ENCODE measurements at regions not wholly inside any gene's neighbourhood (a gene's known extent, or its start where the extent isn't known, plus 50 kb on each side); places are given as distances from the start of the nearest gene placed in this dataset.

- BruUV-seq (replicated peaks), result no TSS peak
- no peak overlapping the region for H3K4me3 ChIP-seq
- TF ChIP-seq EZH2 (IDR thresholded peaks at IDR 0.05; ENCODE audit: low read depth) (no peak), CTCF (conservative IDR thresholded peaks at IDR 0.05) (no peak)
- no peaks in the 10 kb centered on the region for H3K4me1 ChIP-seq (replicated peaks; ENCODE audit: insufficient read depth)
- H4K20me1 ChIP-seq (ENCODE audit: insufficient read depth), result no peaks in the 10 kb centered on the region
- no peak for DNase-seq
- ChIA-PET POLR2A (ENCODE audit: unreplicated experiment) (no interaction called here), CTCF (no interaction called here)
- no peaks in the 10 kb centered on the region for H3K27me3 ChIP-seq (ENCODE audit: insufficient read depth, low read depth)
- H3K9me3 ChIP-seq (ENCODE audit: insufficient read depth, low read depth), result no peaks in the 10 kb centered on the region
- no peaks in the 10 kb centered on the region for H3K79me2 ChIP-seq (ENCODE audit: low read depth)
- H2AFZ ChIP-seq, result no peak overlapping the region
- no peak overlapping the region for H3K4me2 ChIP-seq
- intact Hi-C loops (cut with micrococcal nuclease; ENCODE audit: unreplicated experiment), result no loop called here
- H3K36me3 ChIP-seq (ENCODE audit: low read depth), result no peaks in the 10 kb centered on the region
- no peak overlapping the region for H3K27ac ChIP-seq
- no peaks in the 10 kb centered on the region for H3K9me2 ChIP-seq (ENCODE audit: insufficient read depth)
- no peaks in the 10 kb centered on the region for H3F3A ChIP-seq (ENCODE audit: insufficient read depth, low read depth)
Observed at GRCh38 chr6:90993770-90994169, 406.9 kb upstream of the MAP3K7 start.

DNA sequence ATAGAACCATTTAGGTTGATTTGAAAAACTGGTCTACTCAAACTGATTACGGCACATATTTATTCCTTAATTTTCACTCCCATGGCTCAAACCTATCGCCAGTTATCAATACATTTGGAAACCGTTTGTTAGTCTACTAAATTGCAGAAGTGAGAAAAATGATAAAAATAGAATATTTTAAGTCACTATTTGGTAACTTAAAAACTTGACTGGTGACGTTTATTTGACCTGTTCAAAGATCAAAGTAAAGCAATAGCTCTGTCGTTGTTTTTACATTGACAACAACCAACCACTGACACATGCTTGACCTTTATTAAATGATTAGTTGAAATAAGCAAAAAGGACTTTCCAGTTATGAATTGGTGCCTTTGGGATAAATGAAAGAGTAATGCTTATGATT, 402.9 kb upstream of the MAP3K7 start:
- no peak overlapping the region for H3K27ac ChIP-seq
- H2AFZ ChIP-seq, result no peak overlapping the region
- no peaks in the 10 kb centered on the region for H3F3A ChIP-seq (ENCODE audit: insufficient read depth, low read depth)
- no peak overlapping the region for H3K4me2 ChIP-seq
- H3K4me3 ChIP-seq, result no peak overlapping the region
- no peaks in the 10 kb centered on the region for H3K79me2 ChIP-seq (ENCODE audit: low read depth)
- no peaks in the 10 kb centered on the region for H3K9me2 ChIP-seq (ENCODE audit: insufficient read depth)
- ChIA-PET CTCF (no interaction called here), POLR2A (ENCODE audit: unreplicated experiment) (no interaction called here)
- no peak for DNase-seq
- no peaks in the 10 kb centered on the region for H3K27me3 ChIP-seq (ENCODE audit: insufficient read depth, low read depth)
- no peaks in the 10 kb centered on the region for H3K36me3 ChIP-seq (ENCODE audit: low read depth)
- no peak for TF ChIP-seq EZH2 (IDR thresholded peaks at IDR 0.05; ENCODE audit: low read depth)
- TF ChIP-seq CTCF (conservative IDR thresholded peaks at IDR 0.05), result no peak
- H4K20me1 ChIP-seq (ENCODE audit: insufficient read depth), result no peaks in the 10 kb centered on the region
- H3K9me3 ChIP-seq (ENCODE audit: insufficient read depth, low read depth), result no peaks in the 10 kb centered on the region
- no TSS peak for BruUV-seq (replicated peaks)
- no peaks in the 10 kb centered on the region for H3K4me1 ChIP-seq (replicated peaks; ENCODE audit: insufficient read depth)
- intact Hi-C loops (cut with micrococcal nuclease; ENCODE audit: unreplicated experiment), result no loop called here

GRCh38 chr6:90984066-90984465, 397.2 kb upstream of the MAP3K7 start:
- Histone ChIP-seq H3K4me2 (no peak overlapping the region), H3K9me2 (ENCODE audit: insufficient read depth) (no peaks in the 10 kb centered on the region), H3K27ac (no peak overlapping the region), H3K79me2 (ENCODE audit: low read depth) (no peaks in the 10 kb centered on the region), H3K27me3 (ENCODE audit: insufficient read depth, low read depth) (no peaks in the 10 kb centered on the region), H3F3A (ENCODE audit: insufficient read depth, low read depth) (no peaks in the 10 kb centered on the region), H2AFZ (no peak overlapping the region), H3K36me3 (ENCODE audit: low read depth) (no peaks in the 10 kb centered on the region), H3K9me3 (ENCODE audit: insufficient read depth, low read depth) (no peaks in the 10 kb centered on the region), H3K4me1 (replicated peaks; ENCODE audit: insufficient read depth) (no peaks in the 10 kb centered on the region), H4K20me1 (ENCODE audit: insufficient read depth) (no peaks in the 10 kb centered on the region), H3K4me3 (no peak overlapping the region)
- TF ChIP-seq EZH2 (IDR thresholded peaks at IDR 0.05; ENCODE audit: low read depth) (no peak), CTCF (conservative IDR thresholded peaks at IDR 0.05) (no peak)
- intact Hi-C loops (cut with micrococcal nuclease; ENCODE audit: unreplicated experiment), result no loop called here
- BruUV-seq (replicated peaks), result no TSS peak
- POLR2A ChIA-PET (ENCODE audit: unreplicated experiment), result no interaction called here
- CTCF ChIA-PET, result no interaction called here
- DNase-seq, result no peak
